HG03159 (cell line): ENCODE measurements at regions not wholly inside any gene's neighbourhood (a gene's known extent, or its start where the extent isn't known, plus 50 kb on each side); places are given as distances from the start of the nearest gene placed in this dataset.
A peak's percentile ranks its signal among the peaks of the same experiment; 100 is the strongest.
"Not testable (repeated sequence)": the region's sequence is repeated elsewhere in the genome, so short reads cannot be mapped to it uniquely, and the experiment has no call there.

Source experiments
- ATAC-seq: cut with Tn5 transposase; IDR thresholded peaks from one replicate; pipeline ENCODE4 v1.9.1; 2021; ENCODE audit warnings: mild to moderate bottlenecking, moderate library complexity; ENCODE audit not compliant: unreplicated experiment

GRCh38 chr1:157369808-157370521, 182.3 kb downstream of the FCRL5 start:
- no peak for ATAC-seq

- not testable (repeated sequence) for ATAC-seq
These were observed 183.4 kb downstream of the FCRL5 start for GRCh38 chr1:157368941-157369340.

GRCh38 chr1:157368363-157368762, 184.0 kb downstream of the FCRL5 start:
- ATAC-seq, result no peak

- ATAC-seq, result no peak
These were observed 184.4 kb downstream of the FCRL5 start for GRCh38 chr1:157367870-157368269.

- ATAC-seq, result no peak
These were observed 185.1 kb downstream of the FCRL5 start for GRCh38 chr1:157367091-157367739.

- ATAC-seq, result no peak
These were observed 187.7 kb downstream of the FCRL5 start for GRCh38 chr1:157364612-157365011.

GRCh38 chr1:157363660-157364140, 188.6 kb downstream of the FCRL5 start:
- ATAC-seq, result peak; percentile 70

- ATAC-seq, result no peak
These were observed 192.3 kb downstream of the FCRL5 start for GRCh38 chr1:157360023-157360390.

- no peak for ATAC-seq
These were observed 192.8 kb downstream of the FCRL5 start for GRCh38 chr1:157359314-157360022.

- ATAC-seq, result no peak
These were observed 195.2 kb downstream of the FCRL5 start for GRCh38 chr1:157357111-157357510.

GRCh38 chr1:157356601-157357000, 195.7 kb downstream of the FCRL5 start:
- ATAC-seq, result no peak

- no peak for ATAC-seq
These were observed 198.8 kb downstream of the FCRL5 start for GRCh38 chr1:157353546-157353945.

- ATAC-seq, result no peak
These were observed 199.4 kb downstream of the FCRL5 start for GRCh38 chr1:157352817-157353408.

GRCh38 chr1:157352216-157352615, 200.1 kb downstream of the FCRL5 start:
- no peak for ATAC-seq

- not testable (repeated sequence) for ATAC-seq
These were observed 200.5 kb downstream of the FCRL5 start for GRCh38 chr1:157351800-157352199.

- no peak for ATAC-seq
These were observed 203.5 kb downstream of the FCRL5 start for GRCh38 chr1:157348538-157349480.

GRCh38 chr1:157347506-157347905, 204.8 kb downstream of the FCRL5 start:
- no peak for ATAC-seq

GRCh38 chr1:157337785-157338184, 199.6 kb upstream of the ETV3 start:
- ATAC-seq, result not testable (repeated sequence)

GRCh38 chr1:157335056-157335455, 196.9 kb upstream of the ETV3 start:
- no peak for ATAC-seq

- no peak for ATAC-seq
These were observed 195.8 kb upstream of the ETV3 start for GRCh38 chr1:157334041-157334440.
